Superior temporal gyrus (tissue), 1 donor: ENCODE measurements at regions not wholly inside any gene's neighbourhood (a gene's known extent, or its start where the extent isn't known, plus 50 kb on each side); places are given as distances from the start of the nearest gene placed in this dataset.

Source experiments
- DNase-seq: peaks from one replicate; pipeline ENCODE4 v3.0.0-alpha.2; 2016; ENCODE audit errors: extremely low spot score

GRCh38 chr21:16537501-16537900 lies 807.7 kb downstream of the USP25 start:
- DNase-seq = peak; percentile 79

- peak; percentile 51 for DNase-seq
Observed at GRCh38 chr21:16538405-16538804, 808.6 kb downstream of the USP25 start.

- no peak for DNase-seq
Observed at GRCh38 chr21:16538936-16539440, 809.2 kb downstream of the USP25 start.

- DNase-seq = no peak
Observed at GRCh38 chr21:16540966-16541727, 811.4 kb downstream of the USP25 start.

GRCh38 chr21:16550118-16550517 lies 820.3 kb downstream of the USP25 start:
- no peak for DNase-seq

- no peak for DNase-seq
Observed at GRCh38 chr21:16550917-16551741, 821.3 kb downstream of the USP25 start.

- no peak for DNase-seq
Observed at GRCh38 chr21:16552880-16553279, 823.1 kb downstream of the USP25 start.

GRCh38 chr21:16554503-16554902 lies 824.7 kb downstream of the USP25 start:
- DNase-seq = no peak

GRCh38 chr21:16563116-16563515 lies 833.3 kb downstream of the USP25 start:
- no peak for DNase-seq

- no peak for DNase-seq
Observed at GRCh38 chr21:16563795-16564194, 834.0 kb downstream of the USP25 start.

- DNase-seq = no peak
Observed at GRCh38 chr21:16568244-16568643, 838.5 kb downstream of the USP25 start.

GRCh38 chr21:16568661-16569060 lies 838.9 kb downstream of the USP25 start:
- DNase-seq = no peak

GRCh38 chr21:16569679-16570078 lies 839.9 kb downstream of the USP25 start:
- peak; percentile 53 for DNase-seq

GRCh38 chr21:16570171-16570570 lies 840.4 kb downstream of the USP25 start:
- DNase-seq = peak; percentile 69

- DNase-seq = no peak
Observed at GRCh38 chr21:16570856-16571255, 841.1 kb downstream of the USP25 start.

- DNase-seq = no peak
Observed at GRCh38 chr21:16571594-16571993, 841.8 kb downstream of the USP25 start.

- no peak for DNase-seq
Observed at GRCh38 chr21:16572032-16572431, 842.2 kb downstream of the USP25 start.

- no peak for DNase-seq
Observed at GRCh38 chr21:16573578-16573977, 843.8 kb downstream of the USP25 start.

- no peak for DNase-seq
Observed at GRCh38 chr21:16577975-16578374, 848.2 kb downstream of the USP25 start.

GRCh38 chr21:16578912-16579311 lies 849.1 kb downstream of the USP25 start:
- DNase-seq = peak; percentile 63

- peak; percentile 81 for DNase-seq
Observed at GRCh38 chr21:16579538-16579937, 849.8 kb downstream of the USP25 start.

GRCh38 chr21:16580661-16581060 lies 850.9 kb downstream of the USP25 start:
- peak; percentile 54 for DNase-seq

- peak; percentile 52 for DNase-seq
Observed at GRCh38 chr21:16583556-16583955, 853.8 kb downstream of the USP25 start.
